Keratinocyte (primary cell): ENCODE measurements at regions not wholly inside any gene's neighbourhood (a gene's known extent, or its start where the extent isn't known, plus 50 kb on each side); places are given as distances from the start of the nearest gene placed in this dataset.

Experiments
- DNase-seq: peaks from one replicate; pipeline ENCODE4 v3.0.0-alpha.2; 2011; ENCODE audit warnings: low read depth, missing footprints, low spot score
- FAIRE-seq: peaks from 2 replicates; lab custom pipeline; 2011; peaks lifted over from hg19 to GRCh38; lab: Jason Lieb, UNC
- H2AFZ ChIP-seq: 2 replicates; pipeline ENCODE4 v1.6.0; 2012; ENCODE audit warnings: low read length, control low read depth, inconsistent platforms; ENCODE audit not compliant: control insufficient read depth
- H3K27ac ChIP-seq: 2 replicates; pipeline ENCODE4 v1.5.1; 2011; ENCODE audit warnings: low read length; ENCODE audit not compliant: control insufficient read depth, insufficient read depth
- H3K27me3 ChIP-seq: 3 replicates; pipeline ENCODE4 v1.6.0; 2011; ENCODE audit warnings: low read length; ENCODE audit not compliant: control insufficient read depth, insufficient read depth; ENCODE audit errors: extremely low read depth
- H3K36me3 ChIP-seq, 2 experiments: 2 replicates in 1 of 2; 3 replicates in 1 of 2; pipeline ENCODE4 v1.5.1; 2011; ENCODE audit warnings: low read length in 2 of 2, mild to moderate bottlenecking in 1 of 2; ENCODE audit not compliant: control insufficient read depth in 2 of 2, insufficient read depth in 2 of 2; ENCODE audit errors: extremely low read depth in 1 of 2
- H3K4me1 ChIP-seq: 3 replicates; pipeline ENCODE4 v1.5.1; 2011; ENCODE audit warnings: low read length; ENCODE audit not compliant: control insufficient read depth, insufficient read depth; ENCODE audit errors: extremely low read depth
- H3K4me2 ChIP-seq: 3 replicates; pipeline ENCODE4 v1.6.0; 2011; ENCODE audit warnings: low read depth, low read length; ENCODE audit not compliant: control insufficient read depth, insufficient read depth; ENCODE audit errors: extremely low read depth
- H3K4me3 ChIP-seq, 3 experiments: fragments of 200-600 bp in 1 of 3; sonication (generic) in 1 of 3; 2 replicates in 2 of 3; 3 replicates in 1 of 3; pipeline ENCODE4 v1.5.1; 2011 to 2016; ENCODE audit warnings: low read length in 3 of 3, mild to moderate bottlenecking in 3 of 3, control low read depth in 2 of 3, inconsistent platforms in 1 of 3, low read depth in 1 of 3, mixed read lengths in 1 of 3, mixed run types in 1 of 3, moderate library complexity in 1 of 3; ENCODE audit not compliant: control insufficient read depth in 2 of 3, insufficient read depth in 2 of 3; ENCODE audit errors: extremely low read depth in 1 of 3
- H3K79me2 ChIP-seq: 2 replicates; pipeline ENCODE4 v1.6.0; 2012; ENCODE audit warnings: low read length; ENCODE audit not compliant: control insufficient read depth, insufficient read depth
- H3K9ac ChIP-seq: 3 replicates; pipeline ENCODE4 v1.6.0; 2011; ENCODE audit warnings: low read length; ENCODE audit not compliant: control insufficient read depth, insufficient read depth; ENCODE audit errors: extremely low read depth
- H3K9me1 ChIP-seq: 3 replicates; pipeline ENCODE4 v1.6.0; 2011; ENCODE audit warnings: low read length; ENCODE audit not compliant: control insufficient read depth, insufficient read depth; ENCODE audit errors: extremely low read depth
- H3K9me3 ChIP-seq: 2 replicates; pipeline ENCODE4 v1.5.1; 2012; ENCODE audit warnings: low read depth, low read length; ENCODE audit not compliant: control insufficient read depth
- H4K20me1 ChIP-seq: 3 replicates; pipeline ENCODE4 v1.6.0; 2011; ENCODE audit warnings: low read length; ENCODE audit not compliant: control insufficient read depth, insufficient read depth; ENCODE audit errors: extremely low read depth
- CTCF ChIP-seq, 3 experiments: IDR thresholded peaks in 1 of 3; conservative IDR thresholded peaks in 1 of 3; optimal IDR thresholded peaks in 1 of 3; 2 replicates in 2 of 3; 3 replicates in 1 of 3; pipeline versions ENCODE3 to v1.5.1; 2011; ENCODE audit warnings: low read length in 3 of 3, mild to moderate bottlenecking in 3 of 3, moderate library complexity in 2 of 3, control low read depth in 1 of 3, inconsistent platforms in 1 of 3; ENCODE audit not compliant: insufficient read depth in 2 of 3; ENCODE audit errors: extremely low read depth in 1 of 3
- EZH2 ChIP-seq: IDR thresholded peaks from one replicate; pipeline ENCODE4 v1.6.1; 2012; ENCODE audit warnings: inconsistent platforms, mild to moderate bottlenecking, low read length, moderate library complexity
- dilution Hi-C: fragments of 300-500 bp; cut with MboI; formaldehyde crosslinking; loops from one replicate; pipeline ENCODE4 v1.7.0; 2020; ENCODE audit warnings: low sequenced_read_pairs; ENCODE audit not compliant: extremely low pct_ligation_motif_present

DNA sequence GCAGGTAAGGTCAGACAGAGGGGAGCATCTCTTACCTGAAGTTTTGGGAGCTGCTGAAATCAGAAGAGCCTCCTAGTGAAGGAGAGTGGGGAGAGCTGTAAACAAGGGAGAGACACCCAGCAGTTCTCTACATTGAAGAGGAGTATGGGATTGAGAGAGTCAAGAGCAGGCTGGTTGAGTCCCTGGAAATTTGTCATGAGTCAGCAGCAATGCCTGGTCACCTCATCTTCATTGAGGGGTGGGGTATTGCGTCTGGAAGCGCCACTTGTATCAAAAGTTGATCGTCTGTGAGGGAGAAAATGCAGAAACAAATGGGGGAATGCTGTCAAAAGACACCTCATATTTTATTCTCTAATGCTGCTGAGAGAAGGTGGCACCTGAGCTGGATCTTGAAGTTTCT is 256.6 kb upstream of the CFAP20DC start:
- no peak for TF ChIP-seq EZH2
- TF ChIP-seq CTCF (optimal IDR thresholded peaks at IDR 0.05 in 1 of 3, IDR thresholded peaks at IDR 0.05 in 1 of 3, conservative IDR thresholded peaks at IDR 0.05 in 1 of 3; ENCODE audit: extremely low read depth in 1 of 3, insufficient read depth in 2 of 3, low read length in 3 of 3): no peak
- Histone ChIP-seq H3K36me3 (no peaks in the 10 kb centered on the region), H3K79me2 (no peaks in the 10 kb centered on the region)

GRCh38 chr3:59304296-59304695 is 254.5 kb upstream of the CFAP20DC start:
- Histone ChIP-seq H3K9me3 (no peaks in the 10 kb centered on the region), H4K20me1 (no peaks in the 10 kb centered on the region), H3K9ac (no peak overlapping the region)

More for the DNA sequence above, 256.6 kb upstream of the CFAP20DC start:
- DNase-seq (no peak), FAIRE-seq (no peak)
- Histone ChIP-seq H3K9me1 (no peaks in the 10 kb centered on the region), H3K4me3 (no peak overlapping the region), H3K4me1 (peaks cover 16% of the 10 kb centered on the region), H3K27ac (no peak overlapping the region), H3K4me2 (no peak overlapping the region), H2AFZ (no peak overlapping the region), H4K20me1 (no peaks in the 10 kb centered on the region), H3K9me3 (no peaks in the 10 kb centered on the region), H3K9ac (no peak overlapping the region), H3K27me3 (no peaks in the 10 kb centered on the region)
- dilution Hi-C loops: no loop called here

More at GRCh38 chr3:59304296-59304695, 254.5 kb upstream of the CFAP20DC start:
- Histone ChIP-seq H2AFZ (no peak overlapping the region), H3K79me2 (no peaks in the 10 kb centered on the region), H3K4me3 (no peak overlapping the region), H3K27ac (no peak overlapping the region), H3K27me3 (no peaks in the 10 kb centered on the region), H3K4me1 (peaks cover 16% of the 10 kb centered on the region), H3K9me1 (no peaks in the 10 kb centered on the region), H3K4me2 (no peak overlapping the region), H3K36me3 (no peaks in the 10 kb centered on the region)
- dilution Hi-C loops: no loop called here
- FAIRE-seq (no peak), DNase-seq (no peak)
- TF ChIP-seq EZH2 (no peak), CTCF (optimal IDR thresholded peaks at IDR 0.05 in 1 of 3, IDR thresholded peaks at IDR 0.05 in 1 of 3, conservative IDR thresholded peaks at IDR 0.05 in 1 of 3; ENCODE audit: extremely low read depth in 1 of 3, insufficient read depth in 2 of 3, low read length in 3 of 3) (no peak)
